ENCODE measurements at regions not wholly inside any gene's neighbourhood (a gene's known extent, or its start where the extent isn't known, plus 50 kb on each side); places are given as distances from the start of the nearest gene placed in this dataset.
"Not testable (repeated sequence)": the region's sequence is repeated elsewhere in the genome, so short reads cannot be mapped to it uniquely, and the experiment has no call there.

- peaks cover 11% of the 10 kb centered on the region for H3K4me1 ChIP-seq (ENCODE audit: control insufficient read depth, insufficient read depth, low read length)
- no peaks in the 10 kb centered on the region for H3K27me3 ChIP-seq (ENCODE audit: control insufficient read depth, insufficient read depth, low read length)
- H3K36me3 ChIP-seq (ENCODE audit: control insufficient read depth, insufficient read depth, low read length): no peaks in the 10 kb centered on the region
- no peak overlapping the region for H3K4me3 ChIP-seq (ENCODE audit: low read length)
- no peak overlapping the region for H3K27ac ChIP-seq (ENCODE audit: low read length)
- H3K9me3 ChIP-seq (ENCODE audit: control insufficient read depth, insufficient read depth, low read length): no peaks in the 10 kb centered on the region
- no peak for DNase-seq (ENCODE audit: low read depth, low spot score)
- WGBS (ENCODE audit: insufficient coverage, insufficient read length): no CpG with 5 or more reads among the region's 4 CpGs
These were observed 113.4 kb upstream of the CIBAR2 start for GRCh38 chr16:85225721-85226120.

DNA sequence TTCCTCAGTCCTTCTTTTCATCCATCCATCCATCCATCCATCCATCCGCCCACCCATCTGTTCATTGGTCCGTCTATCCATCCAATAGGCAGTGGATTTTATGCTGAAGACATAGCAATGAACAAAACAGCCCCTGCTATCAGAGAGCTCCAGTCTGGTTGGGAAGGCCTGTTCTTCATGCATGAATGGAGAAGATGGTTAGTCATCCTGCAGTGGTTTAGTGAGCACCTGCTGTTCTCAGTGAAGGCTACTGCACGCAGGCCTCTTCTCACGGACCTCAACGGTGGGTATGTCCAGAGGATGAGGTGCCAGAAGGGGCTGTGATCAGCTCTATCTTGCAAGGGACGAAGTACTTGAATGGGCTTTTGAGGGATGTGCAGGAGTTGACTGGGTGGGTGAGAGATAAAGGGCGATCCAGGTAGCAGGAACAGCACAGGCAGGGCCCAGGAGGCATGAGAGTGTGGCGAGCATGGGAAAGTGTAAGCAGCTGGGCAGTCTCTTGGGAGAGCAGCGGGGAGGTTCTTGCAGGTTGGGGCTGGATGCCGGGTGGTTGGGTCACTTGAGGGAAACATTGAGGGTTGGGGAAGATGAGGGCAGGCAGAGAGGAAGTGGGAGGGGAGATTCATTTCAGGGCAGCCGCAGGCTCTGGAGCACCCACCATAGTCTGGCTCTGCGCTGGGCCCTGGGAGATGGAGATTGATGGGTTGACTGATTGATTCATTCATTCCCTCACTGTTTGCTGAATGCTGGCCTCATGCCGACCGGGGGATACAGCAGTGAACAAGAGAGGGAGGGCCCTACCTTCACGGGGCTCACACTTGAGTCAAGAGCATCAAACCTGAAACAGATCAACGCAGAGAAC is 115.0 kb upstream of the CIBAR2 start:
- no peak for DNase-seq (ENCODE audit: low read depth, low spot score)
- peaks cover 7% of the 10 kb centered on the region; the same call in 1 of the 2 replicates for H3K4me1 ChIP-seq (ENCODE audit: control insufficient read depth, insufficient read depth, low read length)
- no peaks in the 10 kb centered on the region for H3K36me3 ChIP-seq (ENCODE audit: control insufficient read depth, insufficient read depth, low read length)
- H3K9me3 ChIP-seq (ENCODE audit: control insufficient read depth, insufficient read depth, low read length): no peaks in the 10 kb centered on the region
- no CpG with 5 or more reads among the region's 16 CpGs for WGBS (ENCODE audit: insufficient coverage, insufficient read length)
- no peak overlapping the region for H3K4me3 ChIP-seq (ENCODE audit: low read length)
- H3K27ac ChIP-seq (ENCODE audit: low read length): no peak overlapping the region
- no peaks in the 10 kb centered on the region for H3K27me3 ChIP-seq (ENCODE audit: control insufficient read depth, insufficient read depth, low read length)

- Histone ChIP-seq H3K36me3 (ENCODE audit: control insufficient read depth, insufficient read depth, low read length) (no peaks in the 10 kb centered on the region), H3K27me3 (ENCODE audit: control insufficient read depth, insufficient read depth, low read length) (no peaks in the 10 kb centered on the region), H3K9me3 (ENCODE audit: control insufficient read depth, insufficient read depth, low read length) (no peaks in the 10 kb centered on the region), H3K4me3 (ENCODE audit: low read length) (no peak overlapping the region), H3K4me1 (ENCODE audit: control insufficient read depth, insufficient read depth, low read length) (peaks cover 7% of the 10 kb centered on the region; the same call in 1 of the 2 replicates), H3K27ac (ENCODE audit: low read length) (no peak overlapping the region)
- no CpG with 5 or more reads among the region's 26 CpGs for WGBS (ENCODE audit: insufficient coverage, insufficient read length)
- DNase-seq (ENCODE audit: low read depth, low spot score): no peak
These were observed 115.9 kb upstream of the CIBAR2 start for GRCh38 chr16:85227946-85228862.

DNA sequence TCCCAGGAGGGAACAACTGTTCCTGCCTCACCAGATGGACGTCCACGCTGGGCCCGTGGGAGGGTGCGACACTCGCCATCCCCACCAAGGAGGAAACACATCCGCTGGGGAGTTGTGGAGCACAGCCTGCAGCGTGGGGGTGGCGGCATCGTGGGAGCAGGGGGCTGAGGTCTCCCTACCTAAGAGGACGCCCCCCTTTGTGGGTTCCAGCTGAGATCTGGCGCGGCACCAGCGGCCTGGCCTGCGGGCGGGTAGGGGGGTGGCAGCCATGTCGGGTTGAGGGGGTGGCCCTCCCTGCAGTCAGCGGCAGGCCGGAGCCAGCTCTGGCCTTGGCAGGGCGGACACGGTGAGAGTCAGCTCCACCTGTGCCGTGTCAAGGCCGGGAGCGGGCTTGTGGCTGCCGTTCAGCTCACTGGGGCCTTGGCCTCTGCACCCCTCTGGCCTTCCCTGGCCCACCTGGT is 116.7 kb upstream of the CIBAR2 start:
- H3K36me3 ChIP-seq (ENCODE audit: control insufficient read depth, insufficient read depth, low read length): no peaks in the 10 kb centered on the region
- WGBS (ENCODE audit: insufficient coverage, insufficient read length): no CpG with 5 or more reads among the region's 24 CpGs
- no peak for DNase-seq (ENCODE audit: low read depth, low spot score)
- peaks cover 7% of the 10 kb centered on the region for H3K4me1 ChIP-seq (ENCODE audit: control insufficient read depth, insufficient read depth, low read length)
- H3K4me3 ChIP-seq (ENCODE audit: low read length): no peak overlapping the region
- no peak overlapping the region for H3K27ac ChIP-seq (ENCODE audit: low read length)
- H3K27me3 ChIP-seq (ENCODE audit: control insufficient read depth, insufficient read depth, low read length): no peaks in the 10 kb centered on the region
- H3K9me3 ChIP-seq (ENCODE audit: control insufficient read depth, insufficient read depth, low read length): no peaks in the 10 kb centered on the region

DNA sequence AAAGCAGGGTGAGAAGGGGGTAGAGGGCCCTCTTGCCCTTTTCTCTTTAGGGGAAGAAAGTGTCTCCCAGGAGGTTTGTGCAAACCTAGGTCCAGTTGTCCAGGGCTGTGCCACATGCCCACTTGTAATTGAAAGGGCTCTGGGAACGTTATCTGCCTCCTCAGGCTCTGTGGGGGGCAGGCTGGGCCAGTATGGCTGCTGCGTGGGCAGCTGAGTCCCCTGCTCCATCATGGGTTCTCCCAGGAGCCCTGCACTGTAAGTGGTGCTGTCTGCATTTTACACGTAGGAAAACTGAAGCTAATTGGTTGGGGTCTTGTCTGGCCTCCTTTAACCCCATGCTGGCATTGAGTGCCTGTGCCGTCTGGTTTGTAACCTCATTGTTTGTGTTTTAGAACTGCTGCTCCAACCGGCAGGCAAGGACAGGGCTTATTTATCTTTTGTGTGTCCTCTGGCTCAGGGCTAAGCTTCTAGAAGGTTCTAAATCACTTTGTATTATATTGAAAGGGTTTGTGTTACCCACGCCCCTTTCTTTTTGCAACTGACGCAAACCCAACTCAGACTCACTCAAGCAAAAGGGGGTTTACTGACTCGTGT is 117.7 kb upstream of the CIBAR2 start:
- H3K27me3 ChIP-seq (ENCODE audit: control insufficient read depth, insufficient read depth, low read length): no peaks in the 10 kb centered on the region
- no CpG with 5 or more reads among the region's 8 CpGs for WGBS (ENCODE audit: insufficient coverage, insufficient read length)

GRCh38 chr16:85230764-85231383 is 118.6 kb upstream of the CIBAR2 start:
- not testable (repeated sequence) for H3K27me3 ChIP-seq (ENCODE audit: control insufficient read depth, insufficient read depth, low read length); H3K9me3 ChIP-seq (ENCODE audit: control insufficient read depth, insufficient read depth, low read length); H3K27ac ChIP-seq (ENCODE audit: low read length); DNase-seq (ENCODE audit: low read depth, low spot score); H3K4me3 ChIP-seq (ENCODE audit: low read length); H3K36me3 ChIP-seq (ENCODE audit: control insufficient read depth, insufficient read depth, low read length); H3K4me1 ChIP-seq (ENCODE audit: control insufficient read depth, insufficient read depth, low read length)
- 100% methylated on average over 1 of the region's 6 CpGs for WGBS (ENCODE audit: insufficient coverage, insufficient read length)

More for the DNA sequence above, 117.7 kb upstream of the CIBAR2 start:
- H3K4me1 ChIP-seq (ENCODE audit: control insufficient read depth, insufficient read depth, low read length): peaks cover 9% of the 10 kb centered on the region
- no peak overlapping the region for H3K27ac ChIP-seq (ENCODE audit: low read length)
- no peaks in the 10 kb centered on the region for H3K36me3 ChIP-seq (ENCODE audit: control insufficient read depth, insufficient read depth, low read length)
- no peak overlapping the region for H3K4me3 ChIP-seq (ENCODE audit: low read length)
- no peak for DNase-seq (ENCODE audit: low read depth, low spot score)
- no peaks in the 10 kb centered on the region for H3K9me3 ChIP-seq (ENCODE audit: control insufficient read depth, insufficient read depth, low read length)

DNA sequence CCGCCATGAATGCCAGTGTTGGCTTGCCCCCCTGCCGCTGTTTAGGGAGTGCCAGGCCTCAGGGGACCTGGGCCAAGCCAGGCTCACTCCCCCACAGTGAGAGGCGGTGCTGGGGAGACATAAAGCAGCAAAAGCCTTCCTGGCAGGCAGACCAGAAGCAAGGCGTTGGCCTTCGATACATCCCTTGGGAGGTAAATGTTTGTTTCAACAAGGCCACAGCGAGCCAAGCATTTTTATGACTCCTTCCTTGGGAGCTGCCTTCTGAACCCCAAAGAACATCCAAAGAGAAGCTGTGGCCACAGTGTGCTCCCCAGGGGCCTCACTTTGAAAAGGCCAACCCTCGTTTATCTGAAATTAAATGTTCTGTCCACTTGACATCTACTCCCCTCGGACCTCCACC is 119.7 kb upstream of the CIBAR2 start:
- WGBS (ENCODE audit: insufficient coverage, insufficient read length): no CpG with 5 or more reads among the region's 8 CpGs
- Histone ChIP-seq H3K4me1 (ENCODE audit: control insufficient read depth, insufficient read depth, low read length) (peaks cover 9% of the 10 kb centered on the region), H3K4me3 (ENCODE audit: low read length) (no peak overlapping the region), H3K9me3 (ENCODE audit: control insufficient read depth, insufficient read depth, low read length) (no peaks in the 10 kb centered on the region), H3K27me3 (ENCODE audit: control insufficient read depth, insufficient read depth, low read length) (no peaks in the 10 kb centered on the region), H3K36me3 (ENCODE audit: control insufficient read depth, insufficient read depth, low read length) (no peaks in the 10 kb centered on the region), H3K27ac (ENCODE audit: low read length) (no peak overlapping the region)
- DNase-seq (ENCODE audit: low read depth, low spot score): no peak

GRCh38 chr16:85232369-85233142 is 120.3 kb upstream of the CIBAR2 start:
- no CpG with 5 or more reads among the region's 13 CpGs for WGBS (ENCODE audit: insufficient coverage, insufficient read length)
- Histone ChIP-seq H3K4me3 (ENCODE audit: low read length) (no peak overlapping the region), H3K27me3 (ENCODE audit: control insufficient read depth, insufficient read depth, low read length) (no peaks in the 10 kb centered on the region), H3K4me1 (ENCODE audit: control insufficient read depth, insufficient read depth, low read length) (peaks cover 8% of the 10 kb centered on the region), H3K36me3 (ENCODE audit: control insufficient read depth, insufficient read depth, low read length) (no peaks in the 10 kb centered on the region), H3K27ac (ENCODE audit: low read length) (no peak overlapping the region), H3K9me3 (ENCODE audit: control insufficient read depth, insufficient read depth, low read length) (no peaks in the 10 kb centered on the region)
- no peak for DNase-seq (ENCODE audit: low read depth, low spot score)

DNA sequence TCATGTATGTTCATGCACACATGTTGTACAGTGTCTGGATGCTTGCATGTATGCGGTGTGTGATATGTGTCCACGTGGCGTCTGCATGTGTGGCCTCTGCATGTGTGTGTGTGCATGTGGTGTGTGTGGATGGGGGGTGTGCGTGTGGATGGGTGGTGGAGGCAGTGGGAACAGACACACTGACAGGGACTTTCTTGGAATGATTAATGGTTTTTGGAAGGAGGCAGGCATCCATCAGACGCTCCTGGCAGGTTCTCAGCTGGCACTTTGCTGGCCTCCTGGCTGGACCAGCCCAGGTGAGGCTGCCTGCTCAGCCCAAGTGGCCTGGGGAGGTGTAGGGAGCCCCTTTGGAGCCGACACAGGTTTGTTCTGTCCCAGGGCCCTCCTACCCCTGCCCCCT is 121.2 kb upstream of the CIBAR2 start:
- no peaks in the 10 kb centered on the region for H3K27me3 ChIP-seq (ENCODE audit: control insufficient read depth, insufficient read depth, low read length)
- no peak overlapping the region for H3K4me3 ChIP-seq (ENCODE audit: low read length)
- no peaks in the 10 kb centered on the region for H3K36me3 ChIP-seq (ENCODE audit: control insufficient read depth, insufficient read depth, low read length)
- no peak overlapping the region for H3K27ac ChIP-seq (ENCODE audit: low read length)
- no peaks in the 10 kb centered on the region for H3K9me3 ChIP-seq (ENCODE audit: control insufficient read depth, insufficient read depth, low read length)
- H3K4me1 ChIP-seq (ENCODE audit: control insufficient read depth, insufficient read depth, low read length): peaks cover 9% of the 10 kb centered on the region
- WGBS (ENCODE audit: insufficient coverage, insufficient read length): no CpG with 5 or more reads among the region's 6 CpGs
- DNase-seq (ENCODE audit: low read depth, low spot score): no peak

Data from iPS DF 6.9 (cell line).